NCI-H1417 treated with DMSO at 0.1 percent for 48 hours (cell line): ENCODE measurements at regions not wholly inside any gene's neighbourhood (a gene's known extent, or its start where the extent isn't known, plus 50 kb on each side); places are given as distances from the start of the nearest gene placed in this dataset.

ENCODE experiments used
- DNase-seq: peaks from one replicate; lab custom pipeline; 2025; lab: John Stamatoyannopoulos, UW

- no peak for DNase-seq
These were observed 102.0 kb upstream of the THRB start for GRCh38 chr3:24596626-24597025.

- no peak for DNase-seq
These were observed 104.2 kb upstream of the THRB start for GRCh38 chr3:24598695-24599470.

DNA sequence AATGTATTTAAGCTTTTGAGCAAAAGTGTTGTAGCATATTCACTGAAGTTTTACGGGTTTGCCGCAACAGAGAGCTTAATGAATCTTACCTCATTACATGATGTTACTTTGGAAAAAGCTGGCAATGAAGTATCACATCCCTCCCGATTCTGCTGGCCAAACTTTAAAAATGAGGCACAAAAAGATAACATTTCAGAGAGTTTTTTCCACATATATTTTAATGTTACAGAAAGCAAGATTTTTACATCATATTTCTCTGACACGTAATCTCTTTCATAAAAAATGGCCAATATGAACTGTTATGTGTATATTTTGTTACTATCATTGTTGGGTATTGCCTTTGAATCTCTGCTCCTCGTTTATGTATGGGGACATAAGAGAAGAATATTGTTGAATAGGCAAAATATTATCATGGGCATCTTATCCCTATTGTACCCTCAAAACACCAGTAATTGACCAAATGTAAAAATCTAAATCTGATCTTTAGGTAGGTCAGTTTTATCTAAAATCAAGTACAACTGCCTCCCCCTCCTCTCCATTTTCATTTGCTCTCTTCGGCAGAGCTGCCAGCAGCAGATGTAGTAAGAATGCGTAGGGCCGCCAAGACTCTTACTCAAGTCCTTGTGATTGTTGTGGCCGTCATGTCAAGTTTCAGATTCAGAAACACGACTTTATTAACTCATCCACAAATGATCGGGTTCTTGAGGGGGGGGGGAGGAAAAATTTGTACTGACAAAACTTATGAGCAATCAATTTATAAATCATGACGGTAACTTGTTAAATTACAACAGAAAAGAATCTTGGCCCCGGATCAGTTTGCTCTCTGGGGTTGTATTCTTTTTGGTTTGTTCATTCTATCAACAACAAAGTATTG lies 106.7 kb upstream of the THRB start:
- DNase-seq: no peak

DNA sequence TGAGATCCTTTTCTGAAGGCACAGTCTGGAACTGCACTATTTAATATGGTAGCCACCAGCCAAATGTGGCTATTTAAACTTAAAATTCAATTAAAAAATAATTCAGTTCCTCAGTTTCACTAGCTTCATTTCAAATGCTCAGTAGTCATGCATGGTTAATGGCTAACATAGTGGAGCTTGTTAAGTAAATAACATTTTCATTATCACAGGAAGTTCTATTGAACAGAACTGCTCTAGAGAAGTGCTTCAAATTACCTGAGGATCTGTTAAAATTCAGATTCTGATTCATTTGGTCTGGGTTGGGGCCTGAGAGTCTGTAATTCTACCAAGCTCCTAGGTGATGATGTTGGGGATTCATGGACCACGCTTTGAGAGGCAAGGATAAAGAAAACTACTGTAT lies 109.6 kb upstream of the THRB start:
- no peak for DNase-seq

- DNase-seq: no peak
These were observed 110.9 kb upstream of the THRB start for GRCh38 chr3:24605511-24606028.

GRCh38 chr3:24607281-24607680 lies 112.6 kb upstream of the THRB start:
- no peak for DNase-seq

DNA sequence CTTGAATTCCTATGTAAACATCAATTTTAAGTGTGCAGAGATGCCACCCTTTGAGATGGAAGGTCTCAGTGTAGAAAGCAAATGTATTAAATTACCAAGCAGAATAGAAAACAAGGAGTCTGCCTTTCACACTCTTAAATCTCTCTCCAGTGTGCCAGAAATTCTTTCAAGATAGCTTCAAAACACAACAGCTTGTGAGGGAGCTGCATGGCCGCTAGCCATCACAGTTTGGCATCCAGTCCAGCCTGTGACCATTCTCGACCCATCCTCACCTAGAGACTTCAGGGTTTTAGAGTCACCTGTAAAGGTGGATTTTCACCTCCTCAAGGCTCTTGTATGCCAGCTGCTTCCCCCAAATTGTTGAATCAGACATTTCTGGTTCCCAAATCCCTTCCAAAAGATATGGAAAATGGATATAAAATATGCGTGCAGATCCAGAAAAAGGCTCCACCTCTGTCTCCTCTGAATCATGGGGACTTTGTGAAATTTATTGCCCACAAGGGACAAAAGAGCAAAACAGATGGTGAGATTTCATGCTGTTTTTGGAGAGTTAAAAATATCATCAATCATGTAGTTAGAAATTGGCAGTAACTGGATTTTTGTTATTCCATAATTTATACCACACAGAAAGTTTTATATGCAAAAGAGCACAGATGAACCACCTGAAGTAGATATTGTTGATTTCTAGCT lies 114.2 kb upstream of the THRB start:
- DNase-seq: no peak

DNA sequence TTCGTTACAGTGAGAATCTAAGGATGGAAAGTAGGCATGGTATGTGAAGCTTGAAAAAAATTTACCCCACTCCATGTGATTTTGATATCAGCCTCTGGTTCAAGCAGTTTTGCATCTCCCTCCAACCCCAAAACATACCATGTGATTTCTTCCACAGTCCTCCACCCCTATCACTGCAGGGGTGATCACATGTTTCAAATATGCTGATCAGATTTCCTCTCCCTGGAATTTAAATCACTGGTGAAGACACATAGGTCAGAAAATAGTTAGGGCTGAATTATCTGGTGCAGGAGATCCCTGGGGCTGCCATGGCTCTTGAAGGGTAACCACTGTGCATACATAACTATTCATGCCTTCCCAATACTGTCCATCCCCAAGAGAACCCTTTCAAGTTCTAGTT lies 119.7 kb upstream of the THRB start:
- DNase-seq: no peak

DNA sequence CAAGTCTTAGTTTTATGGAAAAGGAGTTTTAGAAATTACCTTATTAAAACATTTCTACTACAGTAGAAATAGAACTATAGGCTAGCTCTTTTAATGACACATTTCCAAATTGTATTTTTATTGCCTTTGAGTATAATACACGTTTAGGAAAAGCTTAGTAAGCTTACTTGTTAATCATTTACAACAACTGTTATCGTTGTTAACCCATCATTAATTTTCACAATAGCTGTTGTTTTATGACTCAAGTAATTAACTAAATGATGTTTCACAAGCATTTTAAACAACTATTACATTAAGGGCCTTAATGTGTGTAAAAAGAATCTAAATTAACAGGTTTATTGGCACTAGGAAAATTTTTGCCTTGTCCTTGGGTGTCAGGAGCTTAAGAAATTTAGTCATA lies 120.5 kb upstream of the THRB start:
- no peak for DNase-seq

GRCh38 chr3:24616110-24616829 lies 121.6 kb upstream of the THRB start:
- no peak for DNase-seq

- DNase-seq: no peak
These were observed 127.5 kb upstream of the THRB start for GRCh38 chr3:24622138-24622537.

DNA sequence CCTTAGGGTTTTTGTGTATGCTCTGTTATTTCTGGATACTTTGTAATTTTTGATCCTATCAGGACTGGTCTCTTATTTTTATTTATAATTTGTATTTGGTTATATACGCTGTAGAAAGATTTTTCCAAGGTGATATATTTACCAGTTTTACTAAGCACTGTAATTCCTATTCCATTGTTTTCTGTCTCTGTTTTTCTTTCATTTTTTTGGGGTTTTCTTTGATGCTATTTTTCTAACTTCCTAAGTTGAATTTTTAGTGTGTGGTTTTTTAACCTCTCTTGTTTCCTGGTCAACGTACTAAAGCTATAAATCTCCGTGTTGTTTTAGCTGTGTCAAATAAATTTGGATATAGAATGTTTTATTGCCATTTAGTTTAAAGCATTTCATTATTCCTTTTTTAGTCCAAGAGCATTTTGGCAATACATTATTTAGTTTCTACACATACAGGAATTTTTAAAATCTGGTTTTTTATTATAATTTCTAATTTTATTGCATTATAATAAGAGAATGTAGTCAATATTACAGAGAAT lies 128.1 kb upstream of the THRB start:
- no peak for DNase-seq

DNA sequence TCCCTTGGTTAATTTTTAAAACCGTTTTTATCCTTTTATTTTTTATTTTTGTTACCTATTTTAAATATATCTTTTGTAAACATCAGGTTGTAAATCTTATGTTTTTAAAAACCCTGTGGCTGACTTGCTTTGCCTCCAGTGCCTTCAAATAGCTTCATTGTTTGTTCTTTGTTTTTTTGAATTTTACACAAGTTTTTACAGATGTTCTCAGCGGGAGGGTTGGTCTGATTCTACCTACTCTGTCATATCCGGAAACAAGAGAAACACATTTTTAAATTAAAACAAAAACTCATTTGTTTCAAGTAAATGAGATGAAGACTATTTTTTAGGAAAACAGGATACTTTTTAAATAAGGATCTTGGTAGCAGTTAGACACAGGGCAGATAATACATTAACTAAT lies 129.0 kb upstream of the THRB start:
- no peak for DNase-seq

DNA sequence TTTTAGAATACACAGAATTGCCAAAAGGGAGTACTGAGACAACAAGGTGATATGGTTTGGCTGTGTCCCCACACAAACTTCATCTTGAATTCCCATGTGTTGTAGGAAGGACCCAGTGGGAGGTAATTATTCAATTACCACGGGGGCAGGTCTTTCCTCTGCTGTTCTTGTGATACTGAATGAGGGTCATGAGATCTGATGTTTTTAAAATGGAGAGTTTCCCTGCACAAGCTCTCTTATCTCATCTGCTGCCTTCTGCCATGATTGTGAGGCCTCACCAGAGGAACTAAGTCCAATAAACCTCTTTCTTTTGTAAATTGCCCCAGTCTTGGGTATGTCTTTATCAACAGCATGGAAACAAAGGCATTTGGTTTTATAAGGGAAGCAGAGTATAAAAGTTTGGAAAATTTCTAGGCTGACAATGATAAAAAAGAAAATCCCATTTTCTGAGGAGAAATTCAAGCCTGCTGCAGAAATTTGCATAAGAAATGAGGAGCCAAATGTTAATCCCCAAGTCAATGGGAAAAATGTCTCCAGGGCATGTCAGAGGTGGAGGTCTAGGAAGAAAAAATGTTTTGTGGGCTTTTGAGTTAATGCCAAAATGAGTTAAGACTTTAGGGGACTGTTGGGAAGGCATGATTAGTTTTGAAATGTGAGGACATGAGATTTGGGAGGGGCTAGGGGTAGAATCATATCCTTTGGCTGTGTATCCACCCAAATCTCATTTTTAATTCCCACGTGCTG lies 130.5 kb upstream of the THRB start:
- no peak for DNase-seq

GRCh38 chr3:24628523-24629258 lies 134.0 kb upstream of the THRB start:
- DNase-seq: no peak

DNA sequence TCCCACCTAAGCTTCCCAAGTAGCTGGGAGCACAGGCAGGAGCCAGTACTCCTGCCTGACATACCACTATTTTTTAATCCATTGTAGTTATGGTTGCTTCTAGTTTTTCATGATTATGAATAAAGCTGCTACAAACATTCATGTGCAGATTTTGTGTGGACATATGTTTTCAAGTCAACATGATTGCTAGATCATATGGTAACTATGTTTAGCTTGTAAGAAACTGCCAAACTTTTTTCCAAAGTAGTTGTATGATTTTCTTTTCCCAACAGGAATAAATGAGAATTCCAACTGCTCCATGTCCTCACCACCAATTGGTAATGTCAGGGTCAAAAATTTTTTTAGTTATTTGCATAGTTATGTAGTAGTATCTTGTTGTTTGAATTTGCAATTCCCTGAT lies 136.8 kb upstream of the THRB start:
- no peak for DNase-seq

DNA sequence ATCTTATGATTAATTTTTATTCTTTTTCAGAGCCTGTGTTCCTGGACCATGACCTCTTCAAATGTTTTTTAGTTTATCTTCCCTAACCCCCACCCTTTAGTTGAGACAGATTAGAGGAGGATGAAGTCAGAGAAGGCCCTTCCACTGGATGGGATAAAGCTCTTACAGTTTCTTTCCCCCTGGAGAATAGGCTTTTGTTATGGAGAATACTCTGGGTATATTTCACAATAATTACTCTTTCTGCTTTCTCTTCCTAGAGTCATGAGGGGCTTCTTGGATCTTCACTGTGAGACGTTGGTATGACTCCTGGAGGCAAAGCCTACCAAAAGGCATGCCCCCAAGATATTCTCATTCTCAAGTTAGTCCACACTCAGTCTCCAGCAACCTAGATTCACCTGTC lies 144.4 kb upstream of the THRB start:
- DNase-seq: no peak

- no peak for DNase-seq
These were observed 145.1 kb upstream of the THRB start for GRCh38 chr3:24639481-24640329.

DNA sequence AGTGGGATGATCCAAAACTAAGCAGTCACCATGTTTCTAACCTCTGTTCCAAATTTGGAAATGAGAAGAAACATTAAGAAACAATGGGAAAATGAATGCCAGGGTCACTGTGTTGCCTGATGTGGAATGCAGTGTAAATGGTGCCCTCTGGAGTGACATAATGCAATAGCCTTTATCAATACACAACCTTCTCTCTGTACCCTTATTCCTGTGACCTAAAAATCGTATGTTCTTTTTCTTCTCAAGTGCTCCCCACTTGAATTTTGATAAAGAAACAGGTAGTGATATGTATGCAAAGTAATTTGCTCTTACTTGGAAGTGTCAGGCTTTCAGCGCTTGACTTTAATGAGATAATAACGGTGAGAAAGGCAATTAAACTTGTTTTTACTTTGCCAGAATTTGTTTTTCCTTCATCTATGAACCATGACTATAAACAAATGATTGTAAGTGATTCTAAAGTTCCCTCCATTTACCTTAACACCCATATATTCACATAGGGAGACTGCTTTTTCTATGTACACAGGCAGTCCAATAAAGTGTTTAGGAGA lies 145.8 kb upstream of the THRB start:
- DNase-seq: no peak
